ENCODE measurements at regions not wholly inside any gene's neighbourhood (a gene's known extent, or its start where the extent isn't known, plus 50 kb on each side); places are given as distances from the start of the nearest gene placed in this dataset.

- H3K9me3 Mint-ChIP-seq (ENCODE audit: unreplicated experiment), result no peaks in the 10 kb centered on the region
- H3K27me3 Mint-ChIP-seq (ENCODE audit: unreplicated experiment), result no peaks in the 10 kb centered on the region
- H3K4me1 Mint-ChIP-seq (ENCODE audit: unreplicated experiment), result peaks cover 5% of the 10 kb centered on the region
- no peak overlapping the region for H3K27ac Mint-ChIP-seq (ENCODE audit: unreplicated experiment)
- TF ChIP-seq CTCF (IDR thresholded peaks at IDR 0.05; ENCODE audit: unreplicated experiment), result no peak
- no peak for DNase-seq (ENCODE audit: low spot score)
- no peaks in the 10 kb centered on the region for H3K36me3 Mint-ChIP-seq (ENCODE audit: low read depth, unreplicated experiment)
- H3K4me3 Mint-ChIP-seq (ENCODE audit: unreplicated experiment), result no peak overlapping the region
These were observed 121.8 kb upstream of the ERRFI1 start for GRCh38 chr1:8147956-8148355.

GRCh38 chr1:8146257-8146855 lies 120.2 kb upstream of the ERRFI1 start:
- H3K4me1 Mint-ChIP-seq (ENCODE audit: unreplicated experiment), result peaks cover 5% of the 10 kb centered on the region
- peaks cover 1% of the 10 kb centered on the region for H3K27me3 Mint-ChIP-seq (ENCODE audit: unreplicated experiment)
- no peak overlapping the region for H3K27ac Mint-ChIP-seq (ENCODE audit: unreplicated experiment)
- no peaks in the 10 kb centered on the region for H3K36me3 Mint-ChIP-seq (ENCODE audit: low read depth, unreplicated experiment)
- no peak overlapping the region for H3K4me3 Mint-ChIP-seq (ENCODE audit: unreplicated experiment)
- H3K9me3 Mint-ChIP-seq (ENCODE audit: unreplicated experiment), result no peaks in the 10 kb centered on the region
- TF ChIP-seq CTCF (IDR thresholded peaks at IDR 0.05; ENCODE audit: unreplicated experiment), result no peak
- no peak for DNase-seq (ENCODE audit: low spot score)

- H3K36me3 Mint-ChIP-seq (ENCODE audit: low read depth, unreplicated experiment), result no peaks in the 10 kb centered on the region
- H3K9me3 Mint-ChIP-seq (ENCODE audit: unreplicated experiment), result no peaks in the 10 kb centered on the region
- H3K27ac Mint-ChIP-seq (ENCODE audit: unreplicated experiment), result no peak overlapping the region
- no peak overlapping the region for H3K4me3 Mint-ChIP-seq (ENCODE audit: unreplicated experiment)
- H3K4me1 Mint-ChIP-seq (ENCODE audit: unreplicated experiment), result peaks cover 5% of the 10 kb centered on the region
- TF ChIP-seq CTCF (IDR thresholded peaks at IDR 0.05; ENCODE audit: unreplicated experiment), result no peak
- H3K27me3 Mint-ChIP-seq (ENCODE audit: unreplicated experiment), result peaks cover 1% of the 10 kb centered on the region
- DNase-seq (ENCODE audit: low spot score), result no peak
These were observed 119.6 kb upstream of the ERRFI1 start for GRCh38 chr1:8145545-8146202.

GRCh38 chr1:8144323-8144722 lies 118.2 kb upstream of the ERRFI1 start:
- H3K4me1 Mint-ChIP-seq (ENCODE audit: unreplicated experiment), result peaks cover 5% of the 10 kb centered on the region
- no peaks in the 10 kb centered on the region for H3K9me3 Mint-ChIP-seq (ENCODE audit: unreplicated experiment)
- no peaks in the 10 kb centered on the region for H3K36me3 Mint-ChIP-seq (ENCODE audit: low read depth, unreplicated experiment)
- H3K27ac Mint-ChIP-seq (ENCODE audit: unreplicated experiment), result no peak overlapping the region
- peaks cover 1% of the 10 kb centered on the region for H3K27me3 Mint-ChIP-seq (ENCODE audit: unreplicated experiment)
- no peak overlapping the region for H3K4me3 Mint-ChIP-seq (ENCODE audit: unreplicated experiment)
- no peak for DNase-seq (ENCODE audit: low spot score)
- no peak for TF ChIP-seq CTCF (IDR thresholded peaks at IDR 0.05; ENCODE audit: unreplicated experiment)

GRCh38 chr1:8142955-8143629 lies 117.0 kb upstream of the ERRFI1 start:
- no peak overlapping the region for H3K27ac Mint-ChIP-seq (ENCODE audit: unreplicated experiment)
- peaks cover 5% of the 10 kb centered on the region for H3K4me1 Mint-ChIP-seq (ENCODE audit: unreplicated experiment)
- no peak overlapping the region for H3K4me3 Mint-ChIP-seq (ENCODE audit: unreplicated experiment)
- TF ChIP-seq CTCF (IDR thresholded peaks at IDR 0.05; ENCODE audit: unreplicated experiment), result no peak
- H3K9me3 Mint-ChIP-seq (ENCODE audit: unreplicated experiment), result no peaks in the 10 kb centered on the region
- no peaks in the 10 kb centered on the region for H3K36me3 Mint-ChIP-seq (ENCODE audit: low read depth, unreplicated experiment)
- peaks cover 1% of the 10 kb centered on the region for H3K27me3 Mint-ChIP-seq (ENCODE audit: unreplicated experiment)
- DNase-seq (ENCODE audit: low spot score), result no peak

Data from endothelial cell (in vitro differentiated cells).